Lung (tissue), 11 donors: ENCODE measurements at regions not wholly inside any gene's neighbourhood (a gene's known extent, or its start where the extent isn't known, plus 50 kb on each side); places are given as distances from the start of the nearest gene placed in this dataset.

Source experiments
- ATAC-seq: fragments of 200-7000 bp; cut with Tn5 transposase; one replicate; pipeline ENCODE4 v1.9.1; 2020; ENCODE audit warnings: moderate number of reproducible peaks; ENCODE audit not compliant: insufficient read depth, low FRiP score
- DNase-seq, 3 donors: peaks; one replicate each; pipeline ENCODE4 v3.0.0-alpha.2; 2013 to 2017
- H3K27ac ChIP-seq, 2 donors: one replicate each; pipeline ENCODE4 v1.5.1; 2013; ENCODE audit warnings: mild to moderate bottlenecking in 2 of 2, moderate library complexity in 2 of 2, control low read depth in 1 of 2, inconsistent platforms in 1 of 2, low read depth in 1 of 2, low read length in 1 of 2
- H3K27me3 ChIP-seq, 3 donors: one replicate each; pipeline ENCODE4 v1.5.1; 2013; ENCODE audit warnings: low read length in 2 of 3; ENCODE audit not compliant: control insufficient read depth in 3 of 3, insufficient read depth in 3 of 3
- H3K36me3 ChIP-seq, 4 donors: one replicate each; pipeline ENCODE4 v1.5.1; 2013; ENCODE audit warnings: low read length in 4 of 4, mild to moderate bottlenecking in 1 of 4, moderate library complexity in 1 of 4; ENCODE audit not compliant: control insufficient read depth in 4 of 4, insufficient read depth in 4 of 4
- H3K4me1 ChIP-seq, 5 donors: one replicate each; pipeline ENCODE4 v1.5.1; 2013; ENCODE audit warnings: low read length in 5 of 5, mild to moderate bottlenecking in 2 of 5, moderate library complexity in 1 of 5; ENCODE audit not compliant: control insufficient read depth in 5 of 5, insufficient read depth in 5 of 5
- H3K4me3 ChIP-seq: one replicate; pipeline ENCODE4 v1.5.1; 2013; ENCODE audit warnings: mild to moderate bottlenecking, control low read depth, moderate library complexity
- H3K9ac ChIP-seq, 2 donors: one replicate each; pipeline ENCODE4 v1.5.1; 2013; ENCODE audit warnings: low read length in 2 of 2, control low read depth in 1 of 2; ENCODE audit not compliant: insufficient read depth in 1 of 2
- H3K9me3 ChIP-seq, 4 donors: one replicate each; pipeline ENCODE4 v1.5.1; 2013; ENCODE audit warnings: low read length in 3 of 4, mild to moderate bottlenecking in 1 of 4, moderate library complexity in 1 of 4; ENCODE audit not compliant: control insufficient read depth in 4 of 4, insufficient read depth in 3 of 4
- WGBS, 2 donors: extraction: QIAGEN DNeasy Blood & Tissue Kit; methylation state at CpG; one replicate each; pipeline ENCODE4 v1.1.7; 2013; 5-methylcytosine and 5-hydroxymethylcytosine counted together
- TF ChIP-seq, protein P1 (sequence below): IDR thresholded peaks from 2 replicates; pipeline ENCODE4 v1.5.1; 2012; ENCODE audit warnings: mild to moderate bottlenecking; ENCODE audit errors: control extremely low read depth, extremely low read depth
- donor health status: control.
- donor health status: control.
- donor health status: Bipolar disorder and iron deficiency.
- donor health status: healthy.
- donor health status: DM: yes; HTN: yes; CAD: no.

GRCh38 chrX:40329616-40330015, 231.9 kb upstream of the BCOR start:
- no peaks in the 10 kb centered on the region for H3K36me3 ChIP-seq
- TF ChIP-seq, protein P1, sequence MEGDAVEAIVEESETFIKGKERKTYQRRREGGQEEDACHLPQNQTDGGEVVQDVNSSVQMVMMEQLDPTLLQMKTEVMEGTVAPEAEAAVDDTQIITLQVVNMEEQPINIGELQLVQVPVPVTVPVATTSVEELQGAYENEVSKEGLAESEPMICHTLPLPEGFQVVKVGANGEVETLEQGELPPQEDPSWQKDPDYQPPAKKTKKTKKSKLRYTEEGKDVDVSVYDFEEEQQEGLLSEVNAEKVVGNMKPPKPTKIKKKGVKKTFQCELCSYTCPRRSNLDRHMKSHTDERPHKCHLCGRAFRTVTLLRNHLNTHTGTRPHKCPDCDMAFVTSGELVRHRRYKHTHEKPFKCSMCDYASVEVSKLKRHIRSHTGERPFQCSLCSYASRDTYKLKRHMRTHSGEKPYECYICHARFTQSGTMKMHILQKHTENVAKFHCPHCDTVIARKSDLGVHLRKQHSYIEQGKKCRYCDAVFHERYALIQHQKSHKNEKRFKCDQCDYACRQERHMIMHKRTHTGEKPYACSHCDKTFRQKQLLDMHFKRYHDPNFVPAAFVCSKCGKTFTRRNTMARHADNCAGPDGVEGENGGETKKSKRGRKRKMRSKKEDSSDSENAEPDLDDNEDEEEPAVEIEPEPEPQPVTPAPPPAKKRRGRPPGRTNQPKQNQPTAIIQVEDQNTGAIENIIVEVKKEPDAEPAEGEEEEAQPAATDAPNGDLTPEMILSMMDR = no peak
- 11 to 75% methylated on average over 2 of the region's 2 CpGs for WGBS, 2 donors

GRCh38 chrX:40327085-40327484, 229.3 kb upstream of the BCOR start:
- TF ChIP-seq, protein P1 = no peak
- ATAC-seq = no peak
- DNase-seq = no peak
- Histone ChIP-seq H3K36me3 (no peaks in the 10 kb centered on the region), H3K27ac (no peak overlapping the region), H3K27me3 (peaks cover 0 to 9% (median 0%) of the 10 kb centered on the region in 3 donors), H3K9me3 (peaks cover 0 to 3% (median 0%) of the 10 kb centered on the region in 4 donors), H3K4me3 (no peak overlapping the region), H3K9ac (no peak overlapping the region), H3K4me1 (no peaks in the 10 kb centered on the region)
- WGBS, 2 donors = 76 to 90% methylated on average over 1 of the region's 1 CpG

More at GRCh38 chrX:40329616-40330015, 231.9 kb upstream of the BCOR start:
- Histone ChIP-seq H3K9me3 (peaks cover 0 to 8% (median 2%) of the 10 kb centered on the region in 4 donors), H3K9ac (no peak overlapping the region), H3K27ac (no peak overlapping the region), H3K4me3 (no peak overlapping the region), H3K27me3 (peaks cover 0 to 9% (median 0%) of the 10 kb centered on the region in 3 donors), H3K4me1 (no peaks in the 10 kb centered on the region)
- ATAC-seq = no peak
- DNase-seq = no peak

DNA sequence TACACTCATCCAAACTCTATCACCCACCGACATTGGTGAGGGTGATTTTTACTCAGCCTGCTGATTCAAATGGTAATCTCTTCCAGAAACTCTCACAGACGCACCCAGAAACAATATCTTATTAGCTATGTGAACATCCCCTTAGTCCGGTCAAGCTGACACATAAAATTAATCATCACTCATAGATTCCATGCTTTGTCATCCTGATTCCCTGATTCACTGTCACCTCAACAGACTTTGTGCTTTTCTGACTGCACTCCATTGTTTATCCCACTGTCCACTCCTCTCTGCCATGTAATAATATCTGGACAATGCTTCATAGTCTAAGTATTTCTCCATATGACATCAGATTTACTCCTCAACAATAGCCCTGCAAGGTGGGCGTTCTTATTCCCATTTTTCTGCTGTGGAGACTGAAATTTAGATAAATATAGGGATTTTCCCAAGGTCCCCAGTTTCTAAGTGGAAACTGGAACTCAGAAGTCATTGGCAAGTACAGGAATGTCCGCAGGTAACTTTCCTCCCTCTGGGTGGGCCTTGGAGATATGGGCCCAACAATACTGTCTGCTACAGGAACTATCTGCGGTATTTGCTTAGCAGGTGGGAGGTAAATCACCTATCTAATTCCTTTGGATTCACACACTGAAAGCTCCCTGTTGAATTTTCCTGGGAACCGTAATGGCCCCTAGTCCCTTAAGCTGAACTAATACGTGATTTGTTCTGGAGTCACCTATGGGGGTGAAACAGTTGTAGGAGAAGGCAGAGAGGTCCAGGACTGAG, 228.6 kb upstream of the BCOR start:
- Histone ChIP-seq H3K9me3 (peaks cover 0 to 7% (median 0%) of the 10 kb centered on the region in 4 donors), H3K27me3 (peaks cover 0 to 4% (median 0%) of the 10 kb centered on the region in 3 donors), H3K27ac (no peak overlapping the region), H3K4me3 (no peak overlapping the region), H3K4me1 (no peaks in the 10 kb centered on the region), H3K36me3 (no peaks in the 10 kb centered on the region), H3K9ac (no peak overlapping the region)
- TF ChIP-seq, protein P1 = no peak
- DNase-seq (no peak), ATAC-seq (no peak)
- WGBS, 2 donors = 76 to 94% methylated on average over 8 of the region's 8 CpGs

DNA sequence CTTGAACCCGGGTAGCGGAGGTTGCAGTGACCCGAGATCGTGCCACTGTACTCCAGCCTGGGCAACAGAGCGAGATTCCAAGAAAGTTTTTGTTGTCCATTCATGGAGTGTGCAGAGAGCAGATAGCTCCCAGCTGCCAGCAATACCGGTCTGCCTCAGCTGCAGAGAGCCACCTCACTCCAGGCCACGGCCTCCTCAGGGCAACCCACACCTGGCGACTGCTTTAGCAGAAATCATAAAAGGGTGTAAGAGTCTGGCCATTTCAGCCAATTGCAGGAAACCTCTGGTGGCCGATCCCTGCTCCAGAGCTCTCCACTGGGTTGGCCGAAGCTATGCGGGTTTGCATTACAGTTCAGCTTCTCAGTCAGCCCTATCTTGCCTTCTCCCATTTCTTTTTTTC, 227.4 kb upstream of the BCOR start:
- H3K4me3 ChIP-seq = no peak overlapping the region
- H3K9me3 ChIP-seq = peaks cover 0 to 7% (median 0%) of the 10 kb centered on the region in 4 donors
- WGBS, 2 donors = 93 to 97% methylated on average over 11 of the region's 11 CpGs
- H3K9ac ChIP-seq = no peak overlapping the region
- TF ChIP-seq, protein P1 = no peak
- no peaks in the 10 kb centered on the region for H3K36me3 ChIP-seq
- H3K27ac ChIP-seq = no peak overlapping the region
- no peaks in the 10 kb centered on the region for H3K4me1 ChIP-seq
- peaks cover 0 to 4% (median 0%) of the 10 kb centered on the region in 3 donors for H3K27me3 ChIP-seq
- no peak for ATAC-seq
- no peak for DNase-seq
